ENCODE measurements at regions not wholly inside any gene's neighbourhood (a gene's known extent, or its start where the extent isn't known, plus 50 kb on each side); places are given as distances from the start of the nearest gene placed in this dataset.

- H3K9me3 ChIP-seq (ENCODE audit: control insufficient read depth, insufficient read depth, low read depth, low read length) = no peaks in the 10 kb centered on the region
- ChIA-PET POLR2A (no interaction called here), CTCF (no interaction called here)
- TF ChIP-seq ZNF184 (tag by site-specific recombination; IDR thresholded peaks at IDR 0.05) = no peak
- no peak for TF ChIP-seq SP2 (tag by site-specific recombination; IDR thresholded peaks at IDR 0.05)
- TF ChIP-seq ZFP3 (tag by site-specific recombination; IDR thresholded peaks at IDR 0.05; ENCODE audit: low read depth) = no peak
- TF ChIP-seq ZNF121 (tag by site-specific recombination; IDR thresholded peaks at IDR 0.05) = no peak
- no peak for TF ChIP-seq ZNF26 (tag by site-specific recombination; IDR thresholded peaks at IDR 0.05)
- TF ChIP-seq BCL11B (tag by site-specific recombination; IDR thresholded peaks at IDR 0.05; ENCODE audit: low read depth) = no peak
- TF ChIP-seq ZNF704 (tag by site-specific recombination; IDR thresholded peaks at IDR 0.05) = no peak
- no peak for TF ChIP-seq BCL6B (tag by site-specific recombination; IDR thresholded peaks at IDR 0.05)
- TF ChIP-seq HOXA7 (CRISPR knock-in tag; IDR thresholded peaks at IDR 0.05; ENCODE audit: borderline replicate concordance) = no peak
- no peak for TF ChIP-seq ZNF280C (tag by site-specific recombination; IDR thresholded peaks at IDR 0.05)
- H3K4me3 ChIP-seq (ENCODE audit: low read depth, low read length) = no peak overlapping the region
- H3K4me1 ChIP-seq (ENCODE audit: control insufficient read depth, insufficient read depth, low read length) = no peaks in the 10 kb centered on the region
- H3K36me3 ChIP-seq (ENCODE audit: control insufficient read depth in 2 of 2, insufficient read depth in 1 of 2, low read length in 2 of 2) = no peaks in the 10 kb centered on the region
- no peak overlapping the region for H3K27ac ChIP-seq (ENCODE audit: extremely low read depth, low read depth, low read length)
Measured at GRCh38 chr2:188682838-188683237, 291.3 kb upstream of the COL3A1 start.

GRCh38 chr2:188684795-188685194 is 289.4 kb upstream of the COL3A1 start:
- Histone ChIP-seq H3K4me3 (ENCODE audit: low read depth, low read length) (no peak overlapping the region), H3K36me3 (ENCODE audit: control insufficient read depth in 2 of 2, insufficient read depth in 1 of 2, low read length in 2 of 2) (no peaks in the 10 kb centered on the region), H3K27ac (ENCODE audit: extremely low read depth, low read depth, low read length) (no peak overlapping the region), H3K4me1 (ENCODE audit: control insufficient read depth, insufficient read depth, low read length) (no peaks in the 10 kb centered on the region), H3K9me3 (ENCODE audit: control insufficient read depth, insufficient read depth, low read depth, low read length) (no peaks in the 10 kb centered on the region)
- no peak for TF ChIP-seq ZNF549 (tag by site-specific recombination; IDR thresholded peaks at IDR 0.05)
- no peak for TF ChIP-seq KLF17 (tag by site-specific recombination; IDR thresholded peaks at IDR 0.05)
- TF ChIP-seq ZNF488 (tag by site-specific recombination; IDR thresholded peaks at IDR 0.05) = no peak
- no peak for TF ChIP-seq PRDM2 (tag by site-specific recombination; IDR thresholded peaks at IDR 0.05; ENCODE audit: borderline replicate concordance)
- ChIA-PET POLR2A (no interaction called here), CTCF (interaction anchor here (1.0 kb wide), 1 partner anchor 170 kb away, joined by 3 read pairs; no protein-coding TSS in a partner anchor)
